ENCODE measurements at regions not wholly inside any gene's neighbourhood (a gene's known extent, or its start where the extent isn't known, plus 50 kb on each side); places are given as distances from the start of the nearest gene placed in this dataset.
"Not testable (repeated sequence)": the region's sequence is repeated elsewhere in the genome, so short reads cannot be mapped to it uniquely, and the experiment has no call there.

DNA sequence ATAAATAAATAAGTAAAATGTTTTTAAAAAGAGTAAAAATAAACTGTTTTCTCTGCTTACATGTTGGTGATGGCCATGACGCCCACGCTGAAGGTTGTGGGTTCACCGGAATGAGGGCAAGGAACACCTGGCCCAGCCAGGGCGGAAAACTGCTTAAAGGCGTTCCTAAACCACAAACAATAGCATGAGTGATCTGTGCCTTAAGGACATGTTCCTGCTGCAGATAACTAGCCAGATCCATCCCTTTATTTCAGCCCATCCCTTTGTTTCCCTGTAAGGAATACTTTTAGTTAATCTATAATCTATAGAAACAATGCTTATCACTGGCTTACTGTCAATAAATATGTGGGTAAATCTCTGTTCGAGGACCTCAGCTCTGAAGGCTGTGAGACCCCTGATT is 63.3 kb upstream of the CEP78 start:
- H3K27ac Mint-ChIP-seq; H3K36me3 Mint-ChIP-seq (ENCODE audit: low read depth); DNase-seq (ENCODE audit: low spot score); H3K4me3 Mint-ChIP-seq (ENCODE audit: low read depth); H3K9me3 Mint-ChIP-seq; intact Hi-C loops (cut with micrococcal nuclease); H3K4me1 Mint-ChIP-seq (ENCODE audit: low read depth): not testable (repeated sequence)
- peaks cover 33% of the 10 kb centered on the region for H3K27me3 Mint-ChIP-seq (ENCODE audit: low read depth)

DNA sequence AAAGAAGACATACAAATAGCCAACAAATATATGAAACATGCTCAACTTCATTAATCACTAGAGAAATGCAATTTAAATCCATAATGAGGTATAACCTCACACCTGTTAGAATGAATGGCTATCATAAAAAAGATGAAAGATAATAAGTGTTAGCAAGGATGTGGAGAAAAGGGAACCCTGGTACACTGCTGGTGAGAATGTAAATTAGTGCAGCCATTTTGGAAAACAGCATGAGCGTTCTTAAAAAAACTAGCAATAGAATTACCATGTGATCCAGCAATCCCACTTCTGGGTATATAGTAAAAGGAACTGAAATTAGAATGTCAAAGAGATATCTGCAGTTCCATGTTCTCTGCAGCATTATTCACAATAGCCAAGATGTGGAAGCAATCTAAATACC is 64.2 kb upstream of the CEP78 start:
- no peak overlapping the region for H3K27ac Mint-ChIP-seq
- H3K4me1 Mint-ChIP-seq (ENCODE audit: low read depth), result no peaks in the 10 kb centered on the region
- intact Hi-C loops (cut with micrococcal nuclease), result no loop called here
- DNase-seq (ENCODE audit: low spot score), result no peak
- no peaks in the 10 kb centered on the region for H3K36me3 Mint-ChIP-seq (ENCODE audit: low read depth)
- H3K27me3 Mint-ChIP-seq (ENCODE audit: low read depth), result peaks cover 30% of the 10 kb centered on the region
- H3K4me3 Mint-ChIP-seq (ENCODE audit: low read depth), result no peak overlapping the region
- H3K9me3 Mint-ChIP-seq, result no peaks in the 10 kb centered on the region

DNA sequence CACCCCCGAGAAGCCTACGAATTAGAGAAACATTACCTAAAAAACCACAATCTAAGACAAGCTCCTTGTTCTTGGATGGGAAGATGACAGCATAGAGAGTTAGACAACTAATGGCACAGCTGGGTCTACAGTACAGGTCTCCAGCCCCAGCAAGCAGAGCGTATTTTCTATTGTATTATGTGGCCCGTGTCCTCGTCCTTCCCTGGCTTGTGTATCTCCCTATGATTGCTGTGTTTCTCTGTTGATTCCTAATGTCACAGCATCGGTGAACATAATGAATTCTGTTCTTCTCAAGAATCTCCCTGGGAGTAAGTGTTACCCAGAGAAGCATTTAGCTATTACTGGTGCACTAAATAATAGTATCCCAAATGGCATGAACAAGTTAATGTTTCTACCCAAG is 66.8 kb upstream of the CEP78 start:
- no peaks in the 10 kb centered on the region for H3K36me3 Mint-ChIP-seq (ENCODE audit: low read depth)
- H3K27ac Mint-ChIP-seq, result no peak overlapping the region
- H3K4me3 Mint-ChIP-seq (ENCODE audit: low read depth), result no peak overlapping the region
- H3K4me1 Mint-ChIP-seq (ENCODE audit: low read depth), result no peaks in the 10 kb centered on the region
- no peak for DNase-seq (ENCODE audit: low spot score)
- intact Hi-C loops (cut with micrococcal nuclease), result no loop called here
- H3K27me3 Mint-ChIP-seq (ENCODE audit: low read depth), result peaks cover 21% of the 10 kb centered on the region
- peaks cover 8% of the 10 kb centered on the region for H3K9me3 Mint-ChIP-seq

DNA sequence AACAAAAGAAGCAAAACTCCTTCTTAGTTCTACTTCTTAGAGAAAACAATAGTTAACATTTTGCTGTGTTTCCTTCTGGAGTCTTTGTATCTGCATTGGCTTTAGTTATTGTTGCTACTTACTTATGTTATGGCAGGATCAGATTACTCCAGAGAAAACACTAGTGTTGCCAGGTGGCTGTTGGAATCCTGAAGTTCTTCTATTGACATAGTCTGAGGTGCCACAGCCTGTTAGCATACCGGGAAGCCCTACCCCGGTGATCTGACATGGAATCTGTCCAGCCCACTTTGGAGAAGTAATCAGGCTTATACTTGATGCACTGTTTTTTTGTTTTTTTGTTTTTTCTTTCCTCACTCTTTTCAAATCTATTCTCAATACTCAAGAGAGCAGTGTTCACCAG is 68.5 kb upstream of the CEP78 start:
- intact Hi-C loops (cut with micrococcal nuclease), result no loop called here
- DNase-seq (ENCODE audit: low spot score), result no peak
- H3K27ac Mint-ChIP-seq, result no peak overlapping the region
- no peak overlapping the region for H3K4me3 Mint-ChIP-seq (ENCODE audit: low read depth)
- peaks cover 21% of the 10 kb centered on the region for H3K27me3 Mint-ChIP-seq (ENCODE audit: low read depth)
- no peaks in the 10 kb centered on the region for H3K4me1 Mint-ChIP-seq (ENCODE audit: low read depth)
- H3K9me3 Mint-ChIP-seq, result peaks cover 22% of the 10 kb centered on the region
- H3K36me3 Mint-ChIP-seq (ENCODE audit: low read depth), result no peaks in the 10 kb centered on the region

DNA sequence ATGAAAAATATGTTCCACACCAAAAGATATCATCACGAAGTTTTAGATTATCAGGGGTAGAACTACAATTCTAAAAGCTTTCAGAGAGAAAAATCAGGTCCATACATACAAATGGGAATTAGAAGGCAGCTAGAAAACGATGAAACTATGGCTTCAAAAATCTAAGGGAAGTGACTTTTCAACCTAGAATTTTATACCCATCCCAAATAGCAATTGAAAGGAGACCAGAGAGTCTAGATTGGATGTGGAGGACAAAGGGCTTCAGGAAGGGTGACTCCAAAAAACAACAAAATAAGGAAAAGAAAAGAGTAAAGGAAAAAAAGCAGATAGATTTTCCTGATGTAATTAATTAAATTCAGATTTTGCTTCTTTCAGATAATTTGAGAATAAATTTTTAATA is 72.0 kb upstream of the CEP78 start:
- DNase-seq (ENCODE audit: low spot score), result no peak
- intact Hi-C loops (cut with micrococcal nuclease), result no loop called here
- H3K4me3 Mint-ChIP-seq (ENCODE audit: low read depth), result no peak overlapping the region
- H3K27me3 Mint-ChIP-seq (ENCODE audit: low read depth), result peaks cover 11% of the 10 kb centered on the region
- H3K9me3 Mint-ChIP-seq, result peaks cover 30% of the 10 kb centered on the region
- H3K36me3 Mint-ChIP-seq (ENCODE audit: low read depth), result no peaks in the 10 kb centered on the region
- no peak overlapping the region for H3K27ac Mint-ChIP-seq
- H3K4me1 Mint-ChIP-seq (ENCODE audit: low read depth), result no peaks in the 10 kb centered on the region

DNA sequence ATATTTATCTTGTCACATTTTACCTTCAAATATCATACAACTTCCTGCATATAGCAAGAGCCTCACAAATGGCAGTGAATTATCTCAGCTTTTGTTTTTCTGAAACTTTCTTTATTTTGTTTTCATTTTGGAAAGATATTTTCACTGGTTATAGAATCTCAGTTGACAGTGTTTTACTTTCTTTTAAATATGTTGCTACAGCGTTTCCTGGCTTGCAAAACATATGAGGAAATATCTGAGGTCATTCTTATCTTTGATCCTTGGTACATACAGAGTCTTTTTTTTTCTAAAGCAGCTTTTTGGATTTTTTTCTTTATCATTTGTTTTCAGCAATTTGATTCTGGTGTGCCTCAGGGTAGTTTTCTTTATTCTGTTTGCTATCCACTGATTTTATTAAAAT is 77.6 kb upstream of the CEP78 start:
- intact Hi-C loops (cut with micrococcal nuclease), result no loop called here
- Mint-ChIP-seq H3K27me3 (ENCODE audit: low read depth) (peaks cover 29% of the 10 kb centered on the region), H3K9me3 (peaks cover 14% of the 10 kb centered on the region), H3K4me1 (ENCODE audit: low read depth) (no peaks in the 10 kb centered on the region), H3K4me3 (ENCODE audit: low read depth) (no peak overlapping the region), H3K36me3 (ENCODE audit: low read depth) (no peaks in the 10 kb centered on the region), H3K27ac (no peak overlapping the region)
- DNase-seq (ENCODE audit: low spot score), result no peak

DNA sequence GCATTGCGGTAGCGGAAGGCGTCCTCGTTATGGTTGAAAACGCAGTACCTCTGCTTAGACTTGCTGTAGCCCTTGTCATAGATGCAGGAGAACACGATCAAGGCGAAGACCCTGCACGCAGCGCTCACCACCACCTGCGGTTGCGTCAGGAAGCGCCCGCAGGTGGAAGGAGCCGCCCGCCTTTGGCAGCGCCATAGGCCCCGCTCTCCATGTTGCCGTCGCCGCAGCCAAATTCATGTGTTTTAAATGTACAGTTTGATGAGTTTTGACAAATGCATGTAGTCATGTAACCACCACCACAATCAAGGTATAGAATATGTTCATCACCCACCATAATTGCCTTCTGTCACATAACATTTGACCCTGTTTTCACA is 84.9 kb upstream of the CEP78 start:
- no peak for DNase-seq (ENCODE audit: low spot score)
- no peaks in the 10 kb centered on the region for H3K9me3 Mint-ChIP-seq
- no peaks in the 10 kb centered on the region for H3K36me3 Mint-ChIP-seq (ENCODE audit: low read depth)
- H3K4me3 Mint-ChIP-seq (ENCODE audit: low read depth), result no peak overlapping the region
- no peak overlapping the region for H3K27ac Mint-ChIP-seq
- intact Hi-C loops (cut with micrococcal nuclease), result no loop called here
- peaks cover 3% of the 10 kb centered on the region for H3K4me1 Mint-ChIP-seq (ENCODE audit: low read depth)
- peaks cover 12% of the 10 kb centered on the region for H3K27me3 Mint-ChIP-seq (ENCODE audit: low read depth)

DNA sequence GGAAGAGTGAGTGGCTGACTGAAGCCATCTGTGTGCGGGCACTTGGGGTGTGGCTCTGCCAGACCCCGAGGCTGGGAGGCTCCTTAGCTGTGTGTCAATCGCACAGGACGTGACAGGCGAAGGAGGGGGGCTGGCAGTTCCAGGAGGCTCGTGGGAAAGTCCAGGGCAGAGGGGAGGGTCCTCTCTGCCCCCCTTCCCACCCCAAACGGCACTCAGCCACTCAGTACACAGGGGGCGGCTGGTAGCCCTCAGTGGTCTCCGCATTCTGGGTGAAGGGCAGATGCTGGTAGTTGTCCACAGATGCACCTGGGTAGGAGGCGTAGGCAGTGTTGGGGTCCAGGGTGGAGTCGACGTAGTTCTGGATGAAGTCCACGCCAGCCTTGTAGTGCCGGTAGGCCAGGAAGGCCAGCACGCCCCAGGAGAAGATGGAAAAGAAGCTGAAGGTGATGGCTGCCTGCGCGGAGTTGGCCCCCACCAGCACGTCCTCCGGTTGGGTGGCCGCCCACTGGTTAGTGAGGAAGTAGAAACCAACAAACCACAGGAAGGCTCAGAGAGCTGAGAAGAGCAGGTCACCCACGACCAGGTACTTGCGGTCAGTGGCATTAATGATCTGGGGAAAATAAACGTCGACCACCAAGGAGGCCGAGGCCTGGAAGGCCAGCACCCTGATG is 85.4 kb upstream of the CEP78 start:
- no peak for DNase-seq (ENCODE audit: low spot score)
- peaks cover 3% of the 10 kb centered on the region for H3K4me1 Mint-ChIP-seq (ENCODE audit: low read depth)
- H3K27ac Mint-ChIP-seq, result no peak overlapping the region
- no peak overlapping the region for H3K4me3 Mint-ChIP-seq (ENCODE audit: low read depth)
- H3K36me3 Mint-ChIP-seq (ENCODE audit: low read depth), result no peaks in the 10 kb centered on the region
- peaks cover 10% of the 10 kb centered on the region for H3K27me3 Mint-ChIP-seq (ENCODE audit: low read depth)
- H3K9me3 Mint-ChIP-seq, result no peaks in the 10 kb centered on the region
- intact Hi-C loops (cut with micrococcal nuclease), result no loop called here

DNA sequence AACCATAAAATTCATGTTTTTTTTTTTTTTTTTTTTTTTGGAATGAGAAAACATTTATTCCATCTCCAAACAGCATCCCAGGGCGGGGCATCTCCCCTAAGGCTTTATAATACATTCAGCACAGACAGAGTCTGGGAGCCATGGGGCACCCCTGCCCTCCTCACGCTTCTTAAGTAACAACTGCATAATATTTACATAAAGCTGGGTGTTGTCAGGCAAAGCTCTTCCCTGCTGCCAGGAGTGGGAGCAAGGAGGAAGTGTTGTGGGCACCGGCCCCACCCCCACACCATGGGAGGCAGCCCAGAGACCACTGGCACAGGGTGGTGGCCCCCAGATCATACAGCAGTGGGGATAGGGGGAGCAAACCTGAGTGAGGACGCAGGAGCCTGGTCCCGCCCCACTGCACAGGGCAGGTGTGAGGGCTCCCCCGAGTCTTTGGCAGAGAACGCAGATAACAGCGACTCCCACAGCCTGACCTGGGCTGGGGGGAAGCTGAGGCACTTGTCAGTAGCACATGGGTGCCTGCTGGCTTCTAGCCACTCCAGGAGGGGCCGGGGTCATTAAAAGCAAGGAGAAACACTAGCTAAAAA is 86.1 kb upstream of the CEP78 start:
- H3K36me3 Mint-ChIP-seq (ENCODE audit: low read depth), result no peaks in the 10 kb centered on the region
- H3K9me3 Mint-ChIP-seq, result no peaks in the 10 kb centered on the region
- intact Hi-C loops (cut with micrococcal nuclease), result no loop called here
- H3K27me3 Mint-ChIP-seq (ENCODE audit: low read depth), result peaks cover 6% of the 10 kb centered on the region
- H3K27ac Mint-ChIP-seq, result no peak overlapping the region
- peaks cover 5% of the 10 kb centered on the region for H3K4me1 Mint-ChIP-seq (ENCODE audit: low read depth)
- H3K4me3 Mint-ChIP-seq (ENCODE audit: low read depth), result no peak overlapping the region
- no peak for DNase-seq (ENCODE audit: low spot score)

DNA sequence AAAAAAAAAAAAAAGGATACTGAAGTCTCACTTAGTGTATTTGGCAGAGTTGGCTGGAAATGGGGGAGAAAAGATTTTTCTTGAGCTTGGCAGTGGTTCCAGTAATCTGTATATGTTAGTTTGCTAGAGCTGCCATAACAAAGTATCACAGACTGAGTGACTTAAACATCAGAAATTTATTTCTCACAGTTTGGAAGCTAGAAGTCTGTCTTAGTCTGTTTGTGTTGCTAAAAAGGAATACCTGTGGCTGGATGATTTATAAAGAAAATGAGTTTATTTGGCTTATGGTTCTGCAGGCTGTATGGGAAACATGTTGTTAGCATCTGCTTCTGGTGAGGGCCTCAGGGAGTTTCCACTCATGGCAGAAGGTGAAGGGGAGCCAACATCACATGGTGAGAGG is 89.6 kb upstream of the CEP78 start:
- Mint-ChIP-seq H3K27me3 (ENCODE audit: low read depth) (no peaks in the 10 kb centered on the region), H3K27ac (no peak overlapping the region), H3K4me1 (ENCODE audit: low read depth) (peaks cover 20% of the 10 kb centered on the region), H3K36me3 (ENCODE audit: low read depth) (peaks cover 6% of the 10 kb centered on the region), H3K9me3 (peaks cover 18% of the 10 kb centered on the region), H3K4me3 (ENCODE audit: low read depth) (no peak overlapping the region)
- no peak for DNase-seq (ENCODE audit: low spot score)
- intact Hi-C loops (cut with micrococcal nuclease), result no loop called here

DNA sequence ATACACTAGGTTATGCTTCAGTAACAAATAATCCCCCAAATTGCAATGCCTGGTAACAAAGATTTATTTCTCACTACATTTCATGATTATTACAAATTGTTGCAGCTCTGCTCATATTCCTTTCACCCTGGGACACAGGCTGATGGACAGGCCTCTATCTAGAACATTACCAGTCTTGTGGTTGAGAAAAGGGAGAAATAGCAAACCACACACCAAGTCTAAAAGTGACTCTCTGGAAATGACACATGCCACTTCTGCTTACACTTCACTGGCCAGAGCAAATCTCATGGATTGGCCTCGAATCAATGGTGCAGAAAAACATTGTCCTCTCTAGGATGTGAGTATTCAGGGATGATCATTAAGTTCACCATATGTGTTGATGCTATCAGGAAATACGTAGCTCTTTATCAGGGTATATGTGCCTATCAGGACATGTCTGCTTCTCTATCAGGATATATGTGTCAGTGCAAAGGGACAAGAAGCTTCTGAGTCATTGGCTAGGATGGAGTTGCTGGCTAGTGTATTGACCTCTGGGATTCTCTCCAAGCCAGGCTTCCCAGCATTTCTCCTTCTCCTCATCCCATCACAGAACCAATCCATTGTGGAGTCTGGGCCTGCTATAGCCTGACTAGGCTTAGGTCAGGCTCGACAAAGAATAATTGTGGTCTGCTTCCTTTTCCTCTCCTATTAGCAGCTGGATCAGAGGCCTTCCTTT is 91.1 kb upstream of the CEP78 start:
- H3K36me3 Mint-ChIP-seq (ENCODE audit: low read depth), result peaks cover 6% of the 10 kb centered on the region
- H3K27me3 Mint-ChIP-seq (ENCODE audit: low read depth), result no peaks in the 10 kb centered on the region
- intact Hi-C loops (cut with micrococcal nuclease), result no loop called here
- H3K4me3 Mint-ChIP-seq (ENCODE audit: low read depth), result no peak overlapping the region
- peaks cover 24% of the 10 kb centered on the region for H3K9me3 Mint-ChIP-seq
- DNase-seq (ENCODE audit: low spot score), result no peak
- peaks cover 21% of the 10 kb centered on the region for H3K4me1 Mint-ChIP-seq (ENCODE audit: low read depth)
- no peak overlapping the region for H3K27ac Mint-ChIP-seq

DNA sequence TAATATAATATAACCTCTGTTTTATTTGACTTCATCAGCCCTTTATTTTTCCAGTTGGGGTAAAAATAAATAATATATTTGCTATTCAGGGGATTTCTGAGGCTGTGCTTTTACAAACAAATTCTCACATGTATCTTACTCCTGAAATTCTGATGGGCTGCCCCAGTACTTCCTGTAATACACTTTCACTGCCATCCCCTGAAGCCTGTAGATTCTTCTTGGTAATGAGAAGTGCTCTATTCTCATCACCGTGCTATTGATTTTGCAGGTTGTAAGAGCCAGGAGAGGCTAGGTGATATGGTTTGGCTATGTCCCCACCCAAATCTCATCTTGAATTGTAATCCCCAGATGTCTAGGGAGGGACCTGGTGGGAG is 91.9 kb upstream of the CEP78 start:
- Mint-ChIP-seq H3K4me1 (ENCODE audit: low read depth) (peaks cover 21% of the 10 kb centered on the region), H3K9me3 (peaks cover 30% of the 10 kb centered on the region), H3K27ac (no peak overlapping the region), H3K36me3 (ENCODE audit: low read depth) (peaks cover 6% of the 10 kb centered on the region), H3K27me3 (ENCODE audit: low read depth) (no peaks in the 10 kb centered on the region), H3K4me3 (ENCODE audit: low read depth) (no peak overlapping the region)
- intact Hi-C loops (cut with micrococcal nuclease), result no loop called here
- no peak for DNase-seq (ENCODE audit: low spot score)

DNA sequence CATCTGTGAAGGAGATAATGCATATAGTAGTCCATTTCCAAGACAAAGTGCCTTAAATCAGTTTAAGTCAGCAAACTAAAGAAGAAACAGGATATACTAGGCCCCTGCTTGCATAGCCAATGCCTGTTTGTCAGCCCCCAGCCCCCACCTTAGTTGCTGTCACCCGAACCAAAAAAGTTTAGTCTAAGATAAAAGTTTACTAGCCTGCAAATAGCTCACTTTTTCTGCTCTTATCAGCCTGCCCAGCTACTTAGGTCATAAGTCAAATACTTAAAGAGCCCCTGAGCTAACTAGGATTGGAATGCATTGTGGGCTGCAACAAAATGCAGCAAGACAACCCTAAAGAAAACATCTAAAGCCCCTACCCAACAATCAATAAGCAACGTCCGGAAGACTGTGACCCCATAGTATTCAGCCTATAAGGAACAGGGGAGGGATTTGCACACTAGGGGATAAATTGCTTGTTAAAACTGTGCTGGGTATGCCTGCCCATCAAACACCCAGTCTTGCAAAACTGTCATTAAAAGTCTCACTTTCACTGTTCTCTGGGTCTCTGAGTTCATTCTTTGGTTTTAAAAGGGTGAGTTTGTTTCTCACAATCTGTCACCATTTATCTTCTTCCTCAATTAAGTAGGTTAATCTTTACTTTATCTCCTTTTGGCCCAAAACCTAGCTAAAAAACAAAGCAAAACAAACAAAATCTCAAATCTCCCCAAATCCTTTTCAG is 92.4 kb upstream of the CEP78 start:
- H3K27me3 Mint-ChIP-seq (ENCODE audit: low read depth), result no peaks in the 10 kb centered on the region
- no peak overlapping the region for H3K27ac Mint-ChIP-seq
- peaks cover 6% of the 10 kb centered on the region for H3K36me3 Mint-ChIP-seq (ENCODE audit: low read depth)

More for the DNA sequence above, 92.4 kb upstream of the CEP78 start:
- DNase-seq (ENCODE audit: low spot score), result no peak
- Mint-ChIP-seq H3K4me3 (ENCODE audit: low read depth) (no peak overlapping the region), H3K4me1 (ENCODE audit: low read depth) (peaks cover 21% of the 10 kb centered on the region), H3K9me3 (peaks cover 30% of the 10 kb centered on the region)
- intact Hi-C loops (cut with micrococcal nuclease), result no loop called here

All from activated T-helper 2 cell treated with anti-CD3 and anti-CD28 coated beads, Interferon-gamma antibody, Interleukin-2, Interleukin-4, amounts not matched to agents 10 μg/mL and 5 μg/mL and 100 μg/mL, durations not matched to agents 14 hours and 24 hours and 36 hours (primary cell).